GM18861 (cell line): ENCODE measurements at regions not wholly inside any gene's neighbourhood (a gene's known extent, or its start where the extent isn't known, plus 50 kb on each side); places are given as distances from the start of the nearest gene placed in this dataset.

Source experiments
- ATAC-seq: cut with Tn5 transposase; IDR thresholded peaks from one replicate; pipeline ENCODE4 v1.9.1; 2021; ENCODE audit not compliant: unreplicated experiment

DNA sequence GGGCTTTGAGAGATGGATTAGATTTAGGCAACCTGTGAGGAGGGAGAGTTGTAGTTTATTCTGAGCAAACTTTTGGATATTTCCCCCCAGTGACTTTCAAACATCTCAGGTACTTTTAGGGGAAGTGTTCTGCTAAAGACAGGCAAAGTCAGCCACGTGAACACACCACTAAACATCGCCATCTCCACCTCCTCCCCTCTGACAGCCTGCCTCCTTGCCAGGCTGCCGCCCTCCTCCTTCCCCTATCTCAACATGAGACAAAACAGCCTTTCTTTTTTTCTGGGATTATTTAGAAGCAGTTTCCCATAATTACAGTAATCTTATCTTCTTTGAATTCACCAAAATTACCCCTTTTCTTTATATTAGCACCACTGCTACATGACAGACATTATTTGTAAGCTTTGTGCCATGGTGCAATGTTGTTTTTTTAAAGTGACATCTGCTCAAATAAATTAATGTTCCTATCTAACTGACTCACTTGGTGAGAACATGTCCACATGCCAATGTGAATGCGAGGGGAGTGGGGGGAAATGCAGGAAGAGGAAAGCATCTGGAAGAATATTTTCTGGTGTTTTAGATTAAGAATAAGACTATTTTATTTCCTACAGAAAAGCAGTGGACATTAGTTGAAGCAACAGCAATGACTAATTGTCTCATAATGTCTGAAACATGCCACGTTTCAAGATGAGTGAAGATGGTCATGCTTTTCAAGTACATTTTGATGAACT, 147.8 kb upstream of the ATP1B1 start:
- no peak for ATAC-seq

DNA sequence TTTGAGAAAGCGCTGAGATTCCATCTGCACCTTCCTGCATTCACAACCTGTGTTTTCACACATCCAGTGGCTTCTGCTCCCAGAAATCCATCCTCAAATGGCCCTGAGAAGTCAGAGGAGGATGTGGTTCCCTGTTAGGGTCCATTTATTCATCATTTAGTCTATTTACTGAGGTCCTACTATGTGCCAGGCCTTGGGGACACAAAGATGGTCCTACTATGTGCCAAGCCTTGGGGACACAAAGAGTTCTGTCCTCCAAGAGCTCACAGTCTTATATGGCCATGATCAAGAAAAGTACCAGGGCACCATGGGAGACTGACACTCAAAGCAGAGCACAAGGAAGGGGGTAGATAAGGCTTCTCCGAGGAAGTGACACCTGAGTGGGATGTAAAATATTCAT, 147.1 kb upstream of the ATP1B1 start:
- ATAC-seq = no peak

DNA sequence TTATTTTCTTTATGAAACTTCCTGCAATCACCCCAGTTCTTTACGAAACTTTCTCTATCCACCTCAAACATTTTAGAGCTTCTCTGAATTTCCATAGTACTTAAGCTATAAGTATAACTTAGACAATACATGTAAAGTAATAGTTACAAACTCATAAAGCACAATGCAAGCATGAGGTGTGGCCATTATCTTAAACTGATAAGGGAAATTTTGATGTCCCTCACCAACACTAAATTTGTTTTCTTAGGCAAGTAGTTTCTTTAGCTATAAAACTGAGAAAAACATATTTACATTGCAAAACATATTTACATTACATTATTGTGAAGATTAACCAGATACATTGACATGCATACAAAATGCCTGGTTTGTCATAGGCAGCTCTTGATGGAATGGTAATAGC, 146.4 kb upstream of the ATP1B1 start:
- no peak for ATAC-seq

DNA sequence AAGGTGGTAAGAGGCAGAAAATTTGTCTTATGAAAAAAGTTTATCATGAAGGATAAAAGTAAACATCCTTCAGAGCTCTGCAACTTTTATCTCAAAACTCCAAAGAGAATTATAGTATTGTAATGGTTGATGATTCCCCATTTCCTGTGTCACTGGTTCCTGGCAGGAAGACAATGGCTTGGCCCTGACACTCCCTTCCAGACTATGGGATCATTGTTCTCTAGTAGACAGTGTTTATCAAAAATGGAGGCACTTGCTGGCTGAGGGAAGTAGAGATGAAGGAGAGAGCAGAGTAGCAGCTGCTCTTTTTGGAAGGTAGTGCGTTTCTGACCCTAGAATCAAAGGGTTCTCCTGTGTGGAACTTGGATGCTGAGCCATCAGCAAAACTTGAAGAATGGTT, 145.9 kb upstream of the ATP1B1 start:
- ATAC-seq = no peak

DNA sequence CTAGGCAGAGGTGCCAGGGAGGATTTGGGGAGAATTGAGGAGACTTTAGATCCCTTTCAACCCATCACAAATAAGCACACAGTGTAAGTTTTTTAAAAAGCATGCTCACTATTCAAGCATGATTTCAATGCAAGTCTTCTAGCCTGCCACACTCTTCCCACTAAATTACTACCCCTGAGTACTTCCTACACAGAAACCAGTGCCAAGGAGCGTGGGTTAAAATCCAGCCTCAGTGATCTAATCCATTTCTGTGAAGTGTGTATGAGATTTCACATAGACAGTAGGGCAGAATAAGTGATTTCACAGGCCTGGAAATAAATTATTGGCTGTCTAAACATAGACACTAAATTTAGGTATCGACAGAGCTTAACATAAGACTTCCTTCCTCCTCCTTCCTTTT, 142.9 kb upstream of the ATP1B1 start:
- ATAC-seq = no peak

DNA sequence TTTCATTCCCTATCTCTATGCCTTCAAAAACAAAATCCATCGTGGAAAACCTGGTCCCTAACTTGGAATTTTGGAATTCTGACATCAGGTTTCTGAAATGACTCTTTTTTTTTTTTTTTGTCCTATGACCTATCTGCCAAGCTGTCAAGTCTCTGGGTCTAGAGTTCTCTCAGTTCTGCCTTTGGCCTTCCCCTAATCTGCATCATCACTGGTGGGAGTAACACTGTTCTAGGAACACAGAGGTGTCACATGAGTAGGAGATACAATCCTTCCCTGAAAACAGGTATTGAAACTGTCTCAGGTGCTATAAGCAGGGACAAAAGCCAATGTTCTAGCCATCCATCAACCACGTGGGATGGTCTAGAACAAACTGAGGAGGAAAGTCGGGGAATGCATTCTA, 142.0 kb upstream of the ATP1B1 start:
- no peak for ATAC-seq

DNA sequence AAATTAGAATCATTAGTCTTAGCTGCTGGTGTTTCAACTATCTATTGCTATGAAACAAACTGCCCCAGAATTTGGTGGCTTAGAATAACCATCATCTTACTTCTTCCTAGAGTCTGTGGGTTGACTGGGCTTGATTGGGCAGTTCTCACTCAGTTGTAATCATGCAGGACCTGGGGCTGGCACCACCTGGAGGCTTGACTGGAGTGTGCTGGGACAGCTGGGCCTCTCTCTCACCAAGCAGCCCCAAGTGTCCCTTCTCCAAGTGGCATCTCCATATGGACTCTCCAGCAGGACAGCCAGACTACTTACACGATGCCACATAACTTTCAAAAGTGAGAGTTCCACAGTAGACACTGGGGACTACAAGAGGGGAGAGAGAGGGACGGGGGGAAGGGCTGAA, 140.3 kb upstream of the ATP1B1 start:
- no peak for ATAC-seq

DNA sequence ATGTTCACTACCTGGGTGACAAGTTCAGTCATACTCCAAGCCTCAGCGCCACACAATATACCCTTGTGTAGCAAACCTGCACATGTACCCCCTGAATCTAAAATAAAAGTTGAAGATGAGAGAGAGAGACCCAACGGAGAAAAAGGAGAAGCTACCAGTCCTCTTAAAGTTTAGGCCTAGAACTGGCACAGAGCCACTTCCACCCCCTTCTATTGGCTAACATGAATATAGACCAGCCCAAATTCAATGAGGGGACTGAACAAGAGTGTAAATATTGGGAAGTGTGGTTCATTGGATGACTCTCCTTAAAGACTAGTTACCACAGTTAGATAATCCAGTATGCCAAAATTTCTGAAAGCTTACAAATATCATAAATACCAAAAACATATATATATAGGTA, 139.9 kb upstream of the ATP1B1 start:
- ATAC-seq = no peak

DNA sequence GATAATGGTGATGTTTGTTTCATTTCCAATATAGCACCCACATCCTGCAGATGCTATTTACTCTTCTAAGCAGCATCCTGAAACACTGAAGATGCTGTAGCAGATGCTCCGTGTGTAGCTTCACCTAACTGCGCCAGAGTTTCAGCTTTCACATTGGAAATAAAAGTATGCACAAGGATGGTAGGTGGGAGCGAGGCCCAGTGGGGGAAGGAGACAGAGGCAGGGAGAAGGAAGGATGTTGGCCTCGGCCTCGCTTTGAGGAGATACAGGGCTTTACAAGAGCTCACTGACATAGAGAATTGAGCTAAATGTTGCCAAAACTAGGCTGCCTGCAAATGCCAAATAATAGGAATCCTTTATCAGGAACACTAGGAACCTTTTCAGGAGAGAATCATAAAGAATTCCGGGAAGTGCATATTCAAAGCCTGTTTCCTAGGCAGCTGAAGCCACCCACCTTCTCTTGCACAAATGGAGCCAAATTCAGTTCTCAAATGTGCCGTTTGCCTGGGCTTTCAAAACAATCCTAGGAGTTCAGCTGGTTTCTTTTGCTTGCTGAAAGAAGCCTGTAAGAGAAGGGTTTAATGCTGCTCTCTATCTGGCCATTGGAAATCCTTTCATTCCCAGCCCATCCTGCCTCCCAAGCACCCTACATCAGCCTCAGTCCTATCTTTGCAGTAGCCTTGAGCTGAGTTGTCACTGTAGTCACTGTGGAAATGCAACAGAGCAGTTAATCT, 135.4 kb upstream of the ATP1B1 start:
- ATAC-seq = no peak

DNA sequence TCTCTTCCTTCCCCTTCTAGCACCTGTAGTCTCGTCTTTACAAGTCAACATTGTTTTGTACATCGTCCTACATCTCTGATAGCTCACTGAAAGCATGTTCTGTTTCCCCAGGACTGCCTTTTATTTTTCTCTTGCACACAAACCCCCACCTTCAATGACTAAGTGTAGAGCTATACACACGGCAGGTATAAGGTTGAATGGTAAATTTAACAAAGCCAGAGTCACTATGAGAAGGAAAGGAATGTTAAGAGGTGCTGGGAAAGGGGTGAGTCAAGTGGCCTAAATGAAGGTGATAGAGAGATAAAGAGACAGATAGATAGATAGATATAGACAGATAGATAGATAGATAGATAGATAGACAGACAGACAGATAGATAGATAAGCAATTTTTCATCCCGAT, 134.3 kb upstream of the ATP1B1 start:
- no peak for ATAC-seq

DNA sequence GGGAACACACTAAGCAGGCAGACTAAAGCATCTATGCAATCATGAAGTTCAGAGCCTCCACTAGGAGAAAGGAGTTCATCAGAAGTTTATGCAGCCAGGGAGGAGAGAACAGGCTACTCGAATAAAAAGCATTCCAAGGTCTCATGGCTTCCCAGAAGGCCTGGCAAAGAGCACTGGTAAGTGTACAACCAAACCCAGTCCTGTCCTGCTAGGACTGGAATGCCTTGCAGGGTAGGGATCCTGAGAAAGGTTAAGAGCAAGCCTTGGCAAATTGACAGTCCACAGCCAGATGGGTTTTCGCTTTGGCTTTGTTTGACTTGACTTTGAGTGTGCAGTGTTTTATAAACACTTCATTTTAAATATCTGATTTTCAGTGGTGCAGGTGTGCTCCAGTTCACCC, 133.6 kb upstream of the ATP1B1 start:
- ATAC-seq = no peak

DNA sequence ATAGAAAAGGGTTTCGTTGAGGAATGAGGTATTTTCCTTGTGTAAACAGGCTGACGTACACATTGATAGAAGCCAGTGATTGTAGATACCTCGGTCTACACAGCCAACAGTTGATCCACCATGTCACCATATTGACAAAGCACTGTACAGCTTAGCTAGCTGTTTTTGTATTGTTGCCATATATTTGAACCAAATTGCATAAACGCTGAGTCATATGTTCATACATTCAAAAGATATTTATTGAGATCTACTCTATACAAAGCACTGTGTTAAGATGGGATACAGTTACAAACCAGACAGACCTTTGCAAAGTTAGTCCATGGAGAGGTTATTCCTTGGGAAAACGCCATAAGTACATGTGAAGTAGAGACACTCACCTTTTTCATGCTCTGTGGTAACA, 132.4 kb upstream of the ATP1B1 start:
- no peak for ATAC-seq

DNA sequence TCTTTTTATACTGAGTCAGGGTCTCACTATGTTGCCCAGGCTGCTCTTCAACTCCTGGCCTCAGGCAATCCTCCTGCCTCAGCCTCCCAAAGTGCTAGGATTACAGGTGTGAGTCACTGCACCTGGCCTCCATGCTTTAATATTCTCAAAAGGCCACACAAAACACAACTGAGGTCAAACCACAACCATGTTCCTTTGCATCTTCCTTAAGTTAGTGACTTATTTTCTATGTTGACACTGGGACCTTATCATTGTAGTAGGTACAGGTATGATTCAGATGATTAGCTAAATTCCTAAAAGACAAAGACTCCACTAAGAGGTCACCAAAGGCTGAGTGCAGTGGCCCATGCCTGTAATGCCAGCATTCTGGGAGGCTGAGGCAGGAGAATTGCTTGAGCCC, 131.9 kb upstream of the ATP1B1 start:
- ATAC-seq = no peak

DNA sequence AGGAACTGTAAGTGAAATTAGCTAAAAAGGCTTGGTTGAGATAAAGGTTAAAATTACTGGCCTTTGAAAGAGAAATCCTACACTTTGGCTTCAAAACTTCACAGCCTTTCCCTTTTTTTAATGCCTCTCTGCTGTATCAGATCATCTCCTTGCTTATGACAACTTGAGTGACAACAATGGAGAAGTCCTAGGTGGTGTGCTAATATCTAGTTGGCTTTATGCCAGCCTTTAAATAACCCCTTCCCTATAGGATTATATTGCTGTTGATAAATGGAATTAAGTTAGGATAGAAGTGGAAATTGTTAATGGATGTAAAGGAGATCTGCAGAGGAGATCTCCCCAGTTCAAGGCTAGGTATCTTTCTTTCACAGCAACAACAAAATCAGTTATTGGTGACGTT, 130.2 kb upstream of the ATP1B1 start:
- ATAC-seq = no peak

DNA sequence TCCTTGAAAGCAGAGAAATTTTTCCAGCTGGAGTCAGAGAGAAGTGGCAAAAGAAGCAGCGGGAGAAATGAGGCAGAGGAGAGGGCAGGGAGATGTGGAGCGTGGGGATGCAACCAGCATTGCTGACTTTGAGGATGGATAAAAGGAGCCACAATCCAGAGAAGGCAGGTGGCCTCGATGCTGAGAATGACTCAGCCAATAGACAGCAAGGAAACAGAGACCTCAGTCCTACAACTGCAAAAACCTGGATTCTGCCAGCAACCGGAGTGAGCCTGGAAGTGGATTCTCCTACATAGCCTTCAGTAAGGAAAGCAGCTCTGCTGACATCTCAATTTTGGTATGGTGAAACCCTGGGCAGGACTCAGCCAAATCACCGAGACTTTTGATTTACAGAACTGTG, 128.9 kb upstream of the ATP1B1 start:
- ATAC-seq = no peak

DNA sequence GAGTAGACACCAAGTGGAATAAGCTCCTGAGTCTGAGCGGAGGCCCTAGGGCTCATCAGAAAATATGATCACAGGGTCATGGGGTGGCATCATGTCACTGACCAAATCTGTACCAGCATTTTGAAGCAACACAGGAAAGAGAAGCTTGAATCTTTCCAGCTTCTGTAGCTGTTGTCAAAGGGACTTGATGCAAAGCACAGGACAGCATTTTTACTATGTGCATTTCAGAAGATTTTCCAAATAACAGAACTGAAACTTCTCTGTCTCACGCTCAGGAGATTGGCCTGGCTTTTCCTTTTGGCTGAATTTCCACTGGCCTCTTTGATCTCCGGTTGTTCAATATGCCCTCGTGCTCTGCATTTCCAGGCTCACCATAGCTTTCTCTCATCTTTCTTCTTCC, 127.2 kb upstream of the ATP1B1 start:
- ATAC-seq = no peak

DNA sequence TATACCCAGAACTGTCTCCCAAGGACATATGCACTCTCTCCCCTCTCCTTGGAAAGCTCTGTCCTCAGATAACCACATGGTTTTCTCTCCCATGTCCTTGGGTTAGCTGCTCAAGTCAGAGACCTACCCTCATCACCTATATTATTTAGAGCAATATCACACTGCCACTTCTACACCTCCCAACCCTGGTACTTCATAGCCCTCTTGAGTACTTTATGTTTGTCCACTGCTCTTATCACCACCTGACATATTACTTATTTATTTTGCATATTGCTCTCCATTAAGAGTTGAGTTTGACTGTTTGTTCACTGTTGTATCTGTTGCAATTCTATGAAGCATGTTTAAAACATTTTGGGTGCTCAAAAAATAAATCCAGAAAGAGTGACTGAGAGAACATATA, 126.3 kb upstream of the ATP1B1 start:
- ATAC-seq = no peak

DNA sequence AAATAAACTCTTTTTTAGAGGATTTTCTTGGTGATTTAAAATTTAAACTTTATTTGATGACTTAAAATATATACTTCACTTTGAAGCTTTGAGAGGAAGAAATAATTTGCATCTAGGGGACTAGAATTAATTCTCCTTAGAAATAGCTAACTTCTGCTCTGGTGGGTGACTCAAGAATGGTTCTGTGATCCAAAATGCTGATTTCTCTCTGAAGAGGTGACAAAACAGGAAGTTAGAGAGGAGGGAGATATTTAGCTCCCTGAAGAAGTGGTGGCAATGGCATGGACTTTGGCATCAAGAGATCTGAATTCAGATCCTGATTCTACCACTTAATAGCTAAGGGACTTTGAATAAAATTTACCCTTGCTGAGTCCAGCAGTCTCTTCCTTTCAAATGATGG, 125.8 kb upstream of the ATP1B1 start:
- ATAC-seq = no peak

DNA sequence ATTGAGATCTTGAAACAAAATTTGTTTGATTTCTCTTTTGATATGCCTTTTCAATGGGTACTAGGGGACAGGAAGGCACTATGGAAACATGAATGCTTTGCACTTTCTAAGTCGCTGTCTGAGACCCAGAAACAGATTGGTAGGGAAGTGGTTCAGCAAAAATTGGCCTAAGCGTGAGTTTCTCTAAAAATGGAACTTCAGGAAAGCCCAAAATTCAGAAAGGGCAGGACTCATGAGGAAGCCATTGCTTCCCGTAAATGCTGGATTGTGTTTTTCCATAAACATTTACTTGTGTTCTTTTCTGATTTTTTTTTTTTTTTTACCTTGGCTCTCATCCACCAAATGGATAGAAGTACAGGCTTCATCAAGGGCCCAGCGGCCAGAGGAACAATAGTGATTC, 123.7 kb upstream of the ATP1B1 start:
- ATAC-seq = no peak

DNA sequence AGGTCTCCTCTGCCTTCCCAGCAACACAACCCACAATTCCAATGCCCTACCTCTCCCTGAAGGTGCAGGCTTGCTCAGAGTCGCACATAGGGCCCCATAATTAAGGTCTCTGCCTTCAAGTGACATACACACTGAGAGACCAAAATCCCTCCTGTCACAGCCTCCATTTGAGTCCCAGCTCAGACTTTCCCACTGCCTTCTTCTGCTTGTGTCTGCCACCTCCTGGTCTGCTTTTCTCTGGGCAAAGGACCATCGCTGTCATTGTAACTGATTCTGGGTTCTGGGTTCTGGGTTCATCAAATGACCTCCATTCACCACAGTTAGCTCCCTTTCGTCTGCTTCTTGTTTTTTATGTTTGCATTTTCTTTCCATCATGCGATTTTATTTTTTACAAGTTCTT, 119.2 kb upstream of the ATP1B1 start:
- ATAC-seq = no peak

DNA sequence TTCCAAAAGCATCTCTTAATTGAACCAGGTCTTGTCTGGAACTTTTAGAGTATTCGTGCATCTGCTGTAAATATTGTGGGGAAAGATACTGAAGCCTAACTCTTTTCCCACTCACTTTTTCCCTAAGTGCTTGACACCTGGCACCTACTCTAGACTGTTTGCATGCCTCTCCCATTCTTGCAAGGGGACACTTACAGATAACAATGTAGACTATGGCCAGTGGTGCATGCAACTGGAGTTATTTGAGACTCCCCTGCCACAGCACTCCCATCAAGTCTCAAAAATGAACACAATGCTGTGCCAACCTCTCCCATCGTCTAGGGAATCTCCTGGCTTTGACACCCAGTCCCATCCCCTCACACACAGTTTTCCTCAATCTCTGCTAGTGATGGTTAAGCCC, 118.6 kb upstream of the ATP1B1 start:
- ATAC-seq = no peak

DNA sequence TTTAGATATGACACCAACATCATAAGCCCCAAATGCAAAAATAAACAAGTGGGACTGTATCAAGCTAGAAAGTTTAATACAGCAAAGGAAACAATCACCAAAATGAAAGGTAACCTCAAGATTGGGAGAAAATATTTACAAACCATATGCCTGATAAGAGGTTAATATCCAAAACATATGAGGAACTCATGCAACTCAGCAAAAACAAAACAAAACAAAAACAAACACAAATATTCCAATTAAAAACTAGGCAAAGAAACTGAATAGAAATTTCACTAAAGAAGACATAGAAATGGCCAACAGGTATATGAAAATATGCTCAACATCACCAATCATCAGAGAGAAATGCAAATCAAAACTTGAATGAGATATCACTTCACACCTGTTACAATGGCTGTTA, 116.5 kb upstream of the ATP1B1 start:
- ATAC-seq = no peak
